Prostate gland (tissue), 2 donors: ENCODE measurements at regions not wholly inside any gene's neighbourhood (a gene's known extent, or its start where the extent isn't known, plus 50 kb on each side); places are given as distances from the start of the nearest gene placed in this dataset.

ENCODE experiments used
- DNase-seq: peaks from one replicate; pipeline ENCODE4 v3.0.0-alpha.2; 2019; ENCODE audit warnings: low spot score
- H3K27ac ChIP-seq, 2 donors: fragments of 200-600 bp; sonication (generic); 2 replicates each; pipeline ENCODE4 v1.5.1; 2017 to 2019
- H3K27me3 ChIP-seq: fragments of 200-600 bp; sonication (generic); replicated peaks from 2 replicates; pipeline ENCODE4 v1.5.1; 2019; ENCODE audit not compliant: insufficient read depth
- H3K36me3 ChIP-seq, 2 donors: fragments of 200-600 bp; sonication (generic); 1 replicate in 1 of 2; 2 replicates in 1 of 2; pipeline versions ENCODE4 v1.5.1 to v1.8.1; 2017 to 2019
- H3K4me1 ChIP-seq: fragments of 200-600 bp; sonication (generic); replicated peaks from 2 replicates; pipeline ENCODE4 v1.5.1; 2019
- H3K4me3 ChIP-seq, 2 donors: fragments of 200-600 bp; sonication (generic); 2 replicates each; pipeline ENCODE4 v1.5.1; 2017 to 2019
- H3K9me3 ChIP-seq: fragments of 200-600 bp; sonication (generic); 2 replicates; pipeline ENCODE4 v1.5.1; 2017
- POLR2A ChIP-seq: fragments of 450-650 bp; IDR thresholded peaks from one replicate; pipeline ENCODE4 v1.6.1; 2016; ENCODE audit warnings: antibody characterized with exemption, mild to moderate bottlenecking
- POLR2AphosphoS5 ChIP-seq: sonication (generic); formaldehyde crosslinking; IDR thresholded peaks from one replicate; pipeline ENCODE4 v1.6.1; 2017; ENCODE audit warnings: antibody characterized with exemption
- WGBS: methylation state at CpG from one replicate; pipeline ENCODE4 v1.1.5; 2018; 5-methylcytosine and 5-hydroxymethylcytosine counted together
- intact Hi-C: fragments of 100-400 bp; cut with DNase I; formaldehyde crosslinking; loops from one replicate; pipeline ENCODE4 v1.14.2; 2022
- TF ChIP-seq, protein P1 (sequence below), 4 experiments: fragments of 200-600 bp in 2 of 4; fragments of 450-650 bp in 2 of 4; sonication (generic) in 2 of 4; IDR thresholded peaks; 1 replicate in 3 of 4; 2 replicates in 1 of 4; pipeline ENCODE4 v1.5.1; 2016 to 2019; ENCODE audit warnings: antibody characterized with exemption in 4 of 4, mild to moderate bottlenecking in 2 of 4, moderate library complexity in 2 of 4

DNA sequence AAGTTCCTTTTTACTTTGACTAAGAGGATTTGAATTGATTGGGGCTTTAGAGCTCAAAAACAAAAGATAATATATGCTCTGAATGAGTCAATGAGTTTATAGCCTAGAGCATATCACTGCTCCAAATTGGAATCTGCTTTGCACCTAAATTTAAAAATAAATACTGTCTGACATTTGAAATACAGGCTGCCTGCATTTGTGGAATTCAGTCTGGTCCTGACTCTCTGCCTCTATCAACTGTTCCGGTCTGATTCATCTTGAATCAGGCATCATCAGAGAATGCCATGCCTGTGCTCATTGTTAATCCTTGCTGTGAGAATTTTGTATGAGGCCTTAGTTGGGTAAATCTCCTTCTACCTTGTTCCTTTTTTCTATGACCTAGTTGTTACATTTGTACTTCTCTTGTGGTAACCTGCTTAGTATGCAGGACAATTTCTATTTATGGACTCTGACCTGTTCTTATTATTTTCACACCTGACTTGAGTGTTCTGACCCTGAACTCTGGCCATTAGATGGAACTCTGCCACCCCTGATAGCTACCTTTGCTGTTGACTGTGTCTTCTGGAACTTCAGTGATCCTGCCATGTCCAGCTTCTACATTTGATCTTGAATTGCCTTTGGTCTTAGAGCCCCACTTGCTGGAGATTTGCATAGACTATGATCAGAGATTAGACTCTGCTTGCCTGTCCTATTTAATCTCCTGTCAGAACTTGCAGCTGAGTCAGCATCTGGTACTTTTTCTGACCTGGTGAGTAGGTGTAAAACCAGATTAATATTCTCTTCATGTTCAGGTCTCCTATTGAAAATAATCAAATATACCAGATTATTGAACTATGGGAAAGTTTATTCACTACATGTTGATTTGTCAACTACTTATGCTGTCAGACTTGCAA lies 442.7 kb upstream of the HS3ST5 start:
- 90% methylated on average over 1 of the region's 1 CpG for WGBS
- Histone ChIP-seq H3K27me3 (no peaks in the 10 kb centered on the region), H3K36me3 (no peaks in the 10 kb centered on the region), H3K4me1 (no peaks in the 10 kb centered on the region), H3K4me3 (no peak overlapping the region), H3K27ac (no peak overlapping the region), H3K9me3 (no peaks in the 10 kb centered on the region)
- intact Hi-C loops: no loop called here
- TF ChIP-seq POLR2A (no peak), POLR2AphosphoS5 (no peak)
- TF ChIP-seq, protein P1, sequence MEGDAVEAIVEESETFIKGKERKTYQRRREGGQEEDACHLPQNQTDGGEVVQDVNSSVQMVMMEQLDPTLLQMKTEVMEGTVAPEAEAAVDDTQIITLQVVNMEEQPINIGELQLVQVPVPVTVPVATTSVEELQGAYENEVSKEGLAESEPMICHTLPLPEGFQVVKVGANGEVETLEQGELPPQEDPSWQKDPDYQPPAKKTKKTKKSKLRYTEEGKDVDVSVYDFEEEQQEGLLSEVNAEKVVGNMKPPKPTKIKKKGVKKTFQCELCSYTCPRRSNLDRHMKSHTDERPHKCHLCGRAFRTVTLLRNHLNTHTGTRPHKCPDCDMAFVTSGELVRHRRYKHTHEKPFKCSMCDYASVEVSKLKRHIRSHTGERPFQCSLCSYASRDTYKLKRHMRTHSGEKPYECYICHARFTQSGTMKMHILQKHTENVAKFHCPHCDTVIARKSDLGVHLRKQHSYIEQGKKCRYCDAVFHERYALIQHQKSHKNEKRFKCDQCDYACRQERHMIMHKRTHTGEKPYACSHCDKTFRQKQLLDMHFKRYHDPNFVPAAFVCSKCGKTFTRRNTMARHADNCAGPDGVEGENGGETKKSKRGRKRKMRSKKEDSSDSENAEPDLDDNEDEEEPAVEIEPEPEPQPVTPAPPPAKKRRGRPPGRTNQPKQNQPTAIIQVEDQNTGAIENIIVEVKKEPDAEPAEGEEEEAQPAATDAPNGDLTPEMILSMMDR (IDR thresholded peaks at IDR 0.05): no peak
- no peak for DNase-seq

DNA sequence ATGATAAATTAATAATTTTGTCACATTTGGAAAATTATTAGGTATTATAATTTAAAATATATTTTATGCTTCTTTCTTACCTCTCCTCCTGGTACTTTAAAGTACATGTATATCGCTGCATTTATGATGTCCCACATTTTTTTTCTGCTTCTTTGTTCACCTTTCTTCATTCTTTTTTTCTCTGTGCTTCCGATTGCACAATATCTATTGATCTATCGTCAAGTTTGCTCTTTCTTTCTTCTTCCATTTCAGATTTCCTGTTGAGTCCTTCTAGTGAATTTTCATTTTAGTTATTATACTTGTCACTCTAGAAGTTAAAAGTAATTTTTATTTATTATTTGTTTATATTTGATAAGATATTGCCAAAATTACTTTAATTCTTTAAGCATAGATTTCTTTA lies 441.0 kb upstream of the HS3ST5 start:
- Histone ChIP-seq H3K27me3 (no peaks in the 10 kb centered on the region), H3K36me3 (no peaks in the 10 kb centered on the region), H3K4me3 (no peak overlapping the region), H3K4me1 (no peaks in the 10 kb centered on the region), H3K27ac (no peak overlapping the region), H3K9me3 (no peaks in the 10 kb centered on the region)
- WGBS: 69% methylated on average over 3 of the region's 3 CpGs
- TF ChIP-seq POLR2A: no peak
- TF ChIP-seq, protein P1 (IDR thresholded peaks at IDR 0.05): no peak
- DNase-seq: no peak
- intact Hi-C loops: no loop called here

DNA sequence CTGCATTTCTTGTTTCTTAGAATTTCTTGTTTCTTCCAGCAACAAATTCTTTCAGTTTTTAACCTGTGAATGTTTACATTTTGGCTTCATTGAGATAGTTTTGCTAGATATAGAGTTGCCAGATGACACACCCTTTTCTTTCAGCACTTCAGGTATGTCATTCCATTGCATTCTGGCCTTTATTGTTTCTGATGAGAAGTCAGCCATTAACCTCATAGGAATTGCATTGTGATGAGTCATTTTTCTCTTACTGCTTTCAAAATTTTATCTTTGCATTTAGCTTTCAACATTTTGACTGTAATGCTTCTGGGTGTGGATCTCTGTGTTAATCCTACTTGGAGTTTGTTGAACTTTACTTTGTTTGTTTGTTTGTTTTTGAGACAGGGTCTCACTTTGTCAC lies 440.3 kb upstream of the HS3ST5 start:
- no peaks in the 10 kb centered on the region for H3K27me3 ChIP-seq
- H3K27ac ChIP-seq: no peak overlapping the region
- intact Hi-C loops: no loop called here

DNA sequence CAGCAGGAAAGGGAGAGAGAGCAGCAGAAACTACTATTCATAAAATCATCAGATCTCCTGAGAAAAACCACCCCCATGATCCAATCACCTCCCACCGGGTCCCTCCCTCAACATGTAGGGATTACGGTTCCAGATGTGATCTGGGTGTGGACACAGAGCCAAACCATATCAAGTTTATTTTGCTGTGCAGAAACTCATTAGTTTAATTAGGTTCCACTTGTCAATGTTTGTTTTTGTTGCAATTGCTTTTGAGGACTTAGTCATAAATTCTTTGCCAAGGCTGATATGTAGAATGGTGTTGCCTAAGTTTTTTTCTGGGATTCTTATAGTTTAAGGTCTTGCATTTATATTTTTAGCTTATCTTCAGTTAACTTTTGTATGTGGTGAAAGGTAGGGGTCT lies 422.0 kb upstream of the HS3ST5 start:
- no peaks in the 10 kb centered on the region for H3K27me3 ChIP-seq
- no peaks in the 10 kb centered on the region for H3K36me3 ChIP-seq
- H3K4me1 ChIP-seq: no peaks in the 10 kb centered on the region
- intact Hi-C loops: no loop called here
- H3K9me3 ChIP-seq: no peaks in the 10 kb centered on the region
- TF ChIP-seq, protein P1 (IDR thresholded peaks at IDR 0.05): no peak
- TF ChIP-seq POLR2A: no peak
- TF ChIP-seq POLR2AphosphoS5: no peak
- DNase-seq: no peak
- no peak overlapping the region for H3K4me3 ChIP-seq
- no peak overlapping the region for H3K27ac ChIP-seq
- WGBS: 74% methylated on average over 2 of the region's 2 CpGs

More for the DNA sequence above, 440.3 kb upstream of the HS3ST5 start:
- TF ChIP-seq POLR2AphosphoS5: no peak
- TF ChIP-seq POLR2A: no peak
- TF ChIP-seq, protein P1 (IDR thresholded peaks at IDR 0.05): no peak
- H3K9me3 ChIP-seq: no peaks in the 10 kb centered on the region
- DNase-seq: no peak
- H3K36me3 ChIP-seq: no peaks in the 10 kb centered on the region
- H3K4me1 ChIP-seq: no peaks in the 10 kb centered on the region
- H3K4me3 ChIP-seq: no peak overlapping the region

DNA sequence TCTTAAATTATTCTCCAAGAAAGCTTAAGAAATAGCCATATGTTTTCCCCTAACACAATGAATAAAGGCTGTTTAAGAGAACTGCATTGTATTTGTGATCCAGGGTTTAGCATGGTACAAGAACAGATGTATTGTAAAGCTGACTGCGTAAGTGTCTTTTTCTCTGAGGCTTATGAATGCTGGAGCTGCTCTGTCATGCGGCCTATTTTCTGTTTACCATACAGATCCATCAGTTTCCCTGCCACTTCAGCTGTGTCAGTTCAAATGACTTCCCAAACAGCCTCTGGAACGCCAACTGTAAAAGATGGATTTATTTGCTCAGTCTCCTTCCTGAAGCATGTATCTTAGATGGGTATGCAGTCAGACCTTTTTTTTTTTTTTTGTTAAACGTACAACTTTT lies 419.3 kb upstream of the HS3ST5 start:
- Histone ChIP-seq H3K27me3 (no peaks in the 10 kb centered on the region), H3K9me3 (no peaks in the 10 kb centered on the region), H3K4me3 (no peak overlapping the region), H3K27ac (no peak overlapping the region), H3K4me1 (no peaks in the 10 kb centered on the region), H3K36me3 (no peaks in the 10 kb centered on the region)
- TF ChIP-seq POLR2A (no peak), POLR2AphosphoS5 (no peak)
- TF ChIP-seq, protein P1 (IDR thresholded peaks at IDR 0.05): no peak
- intact Hi-C loops: no loop called here
- no peak for DNase-seq
- 43% methylated on average over 4 of the region's 4 CpGs for WGBS
